ENCODE measurements at regions not wholly inside any gene's neighbourhood (a gene's known extent, or its start where the extent isn't known, plus 50 kb on each side); places are given as distances from the start of the nearest gene placed in this dataset.

DNA sequence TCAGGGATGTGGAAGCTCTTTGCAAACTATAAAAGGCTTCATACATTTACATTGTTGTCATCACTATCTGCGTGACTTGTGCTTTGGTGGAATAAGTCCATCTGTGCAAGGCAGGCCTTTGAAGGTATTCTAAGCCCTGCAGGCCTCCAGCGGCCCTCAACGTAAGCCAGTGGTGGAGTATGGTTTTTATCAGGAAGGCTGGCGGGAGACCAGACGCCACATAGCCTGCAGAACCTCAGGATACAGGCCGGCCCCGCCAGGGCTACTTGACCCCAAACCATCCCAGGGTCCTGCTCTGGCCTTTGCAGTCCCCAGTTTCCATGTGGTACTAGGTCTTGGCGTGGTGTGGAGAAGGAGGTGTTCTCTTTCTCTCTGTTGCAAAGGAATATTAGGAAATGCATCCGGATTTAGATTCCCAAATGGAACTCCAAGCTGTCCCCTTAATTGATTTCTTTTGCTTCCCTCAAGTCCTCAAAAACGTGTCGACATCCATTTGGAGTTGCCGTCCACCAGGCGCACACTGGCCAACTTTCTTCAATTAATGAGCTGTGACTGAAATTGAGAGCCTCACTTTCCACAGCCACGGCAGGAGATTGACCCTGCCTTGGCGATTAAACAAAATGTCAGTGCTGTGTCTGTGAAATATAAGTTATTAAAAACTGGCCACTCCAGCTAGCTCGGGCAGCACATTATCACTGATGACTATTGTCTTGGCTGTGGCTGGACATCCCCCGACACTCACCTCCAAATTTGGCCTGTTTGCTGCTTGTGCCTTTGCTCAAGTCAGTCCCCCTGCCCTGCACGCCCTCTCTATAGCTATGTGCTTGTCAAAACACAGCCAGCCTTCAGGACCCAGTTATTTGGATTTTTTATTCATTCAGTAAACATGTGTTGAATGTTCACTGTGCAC lies 239.8 kb upstream of the TLE3 start:
- TF ChIP-seq POLR2A (IDR thresholded peaks at IDR 0.05) (no peak), CTCF (IDR thresholded peaks at IDR 0.05) (no peak)

All from heart left ventricle (tissue), 13 donors.